ENCODE measurements at regions not wholly inside any gene's neighbourhood (a gene's known extent, or its start where the extent isn't known, plus 50 kb on each side); places are given as distances from the start of the nearest gene placed in this dataset.

- Histone ChIP-seq H3K4me3 (no peak overlapping the region), H3K27ac (no peak overlapping the region)
- DNase-seq (ENCODE audit: low spot score), result peak; percentile 45
- no peak for TF ChIP-seq CTCF (IDR thresholded peaks at IDR 0.05)
These were observed 61.3 kb upstream of the FOXQ1 start for GRCh38 chr6:1250489-1251197.

- no peak for TF ChIP-seq CTCF (IDR thresholded peaks at IDR 0.05)
- H3K27ac ChIP-seq, result no peak overlapping the region
- DNase-seq (ENCODE audit: low spot score), result no peak
- H3K4me3 ChIP-seq, result no peak overlapping the region
These were observed 64.0 kb upstream of the FOXQ1 start for GRCh38 chr6:1247894-1248293.

GRCh38 chr6:1247056-1247455 is 64.8 kb upstream of the FOXQ1 start:
- no peak overlapping the region for H3K4me3 ChIP-seq
- no peak overlapping the region for H3K27ac ChIP-seq
- no peak for DNase-seq (ENCODE audit: low spot score)
- TF ChIP-seq CTCF (IDR thresholded peaks at IDR 0.05), result no peak

GRCh38 chr6:1244941-1245340 is 67.0 kb upstream of the FOXQ1 start:
- DNase-seq (ENCODE audit: low spot score), result no peak
- no peak for TF ChIP-seq CTCF (IDR thresholded peaks at IDR 0.05)
- Histone ChIP-seq H3K4me3 (no peak overlapping the region), H3K27ac (no peak overlapping the region)

GRCh38 chr6:1244278-1244677 is 67.6 kb upstream of the FOXQ1 start:
- H3K4me3 ChIP-seq, result no peak overlapping the region
- no peak for DNase-seq (ENCODE audit: low spot score)
- no peak for TF ChIP-seq CTCF (IDR thresholded peaks at IDR 0.05)
- H3K27ac ChIP-seq, result no peak overlapping the region

GRCh38 chr6:1242446-1242845 is 69.5 kb upstream of the FOXQ1 start:
- no peak for DNase-seq (ENCODE audit: low spot score)
- H3K4me3 ChIP-seq, result no peak overlapping the region
- no peak for TF ChIP-seq CTCF (IDR thresholded peaks at IDR 0.05)
- H3K27ac ChIP-seq, result no peak overlapping the region

GRCh38 chr6:1242021-1242420 is 69.9 kb upstream of the FOXQ1 start:
- no peak for DNase-seq (ENCODE audit: low spot score)
- TF ChIP-seq CTCF (IDR thresholded peaks at IDR 0.05), result no peak
- Histone ChIP-seq H3K27ac (no peak overlapping the region), H3K4me3 (no peak overlapping the region)
